Jurkat, Clone E6-1 (cell line): ENCODE measurements at regions not wholly inside any gene's neighbourhood (a gene's known extent, or its start where the extent isn't known, plus 50 kb on each side); places are given as distances from the start of the nearest gene placed in this dataset.
"Not testable (repeated sequence)": the region's sequence is repeated elsewhere in the genome, so short reads cannot be mapped to it uniquely, and the experiment has no call there.

ENCODE experiments used
- DNase-seq: peaks from one replicate; pipeline ENCODE4 v3.0.0-alpha.2; 2011; ENCODE audit warnings: low read depth, low spot score
- H3K4me3 ChIP-seq: 2 replicates; pipeline ENCODE4 v1.5.1; 2011; ENCODE audit warnings: mild to moderate bottlenecking, low read length, control low read depth, moderate library complexity

DNA sequence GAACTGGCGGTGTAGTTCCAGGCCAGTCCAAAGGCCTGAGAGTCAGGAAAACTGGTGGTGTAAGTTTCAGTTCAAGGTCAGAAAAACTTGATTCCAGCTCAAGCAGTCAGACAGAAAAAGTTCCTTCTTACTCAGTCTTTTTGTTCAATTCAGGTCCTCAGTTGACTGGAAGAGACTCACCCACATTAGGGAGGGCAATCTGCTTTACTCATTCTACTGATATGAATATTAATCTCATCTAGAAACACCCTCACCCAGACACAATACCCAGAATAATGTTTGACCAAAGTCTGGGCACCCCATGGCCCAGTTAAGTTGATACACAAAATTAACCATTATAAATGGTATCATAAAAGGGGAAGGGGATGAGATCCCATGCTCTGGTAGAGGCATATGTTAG, 50.1 kb upstream of the LTA4H start:
- H3K4me3 ChIP-seq: no peak overlapping the region
- DNase-seq: no peak

- DNase-seq, H3K4me3 ChIP-seq: not testable (repeated sequence)
These were observed 50.8 kb upstream of the LTA4H start for GRCh38 chr12:96086190-96086589.

DNA sequence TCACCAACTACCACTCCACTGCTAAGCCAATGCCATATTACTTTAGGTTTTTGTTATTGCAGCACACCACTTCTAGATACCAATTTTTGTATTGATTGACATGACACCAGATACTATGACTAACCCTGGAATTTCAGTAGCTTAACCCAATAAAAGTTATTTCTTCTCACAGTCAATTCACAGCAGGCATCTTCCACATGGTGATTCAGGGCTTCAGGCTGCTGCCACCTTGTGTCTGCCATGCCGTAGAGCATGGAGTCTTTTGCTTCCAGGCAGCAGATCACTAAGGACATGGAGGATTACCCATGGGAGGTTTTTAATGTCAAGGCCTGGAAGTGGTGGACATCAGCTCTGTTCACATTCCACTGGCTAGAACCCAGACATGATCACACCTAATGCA, 56.4 kb upstream of the LTA4H start:
- no peak overlapping the region for H3K4me3 ChIP-seq
- DNase-seq: no peak

DNA sequence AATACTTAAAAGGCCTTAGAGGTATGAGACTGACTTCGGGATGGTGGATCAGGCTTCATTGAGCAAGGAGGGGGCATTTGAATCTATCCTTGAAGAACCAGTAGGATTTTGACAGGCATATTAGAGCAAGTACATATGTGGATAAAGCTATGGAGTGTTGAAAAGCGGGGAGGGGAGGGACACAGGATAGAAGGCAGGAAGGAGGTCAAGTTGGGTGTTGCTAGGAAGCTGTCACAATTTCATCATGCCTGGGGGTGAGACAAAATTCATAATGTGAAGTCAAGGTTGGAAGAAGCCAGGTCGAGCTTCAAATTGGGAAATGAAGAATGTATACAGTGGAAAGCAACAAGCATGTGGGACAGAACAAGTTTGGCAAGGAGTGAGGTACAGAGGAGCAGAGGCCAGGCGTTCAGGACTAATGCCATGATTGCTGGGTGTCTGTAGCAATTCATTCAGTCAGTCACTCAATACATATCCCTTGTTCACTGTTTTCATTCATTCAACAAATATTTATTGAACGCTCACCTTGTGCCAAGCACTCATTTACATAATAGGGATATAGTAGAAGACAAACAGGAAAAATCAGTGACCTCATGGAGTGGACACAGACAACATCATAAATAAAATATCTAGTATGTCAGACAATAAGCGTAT, 58.3 kb upstream of the LTA4H start:
- DNase-seq: no peak

GRCh38 chr12:96094201-96094600, 58.8 kb upstream of the LTA4H start:
- no peak overlapping the region for H3K4me3 ChIP-seq
- peak; percentile 24 for DNase-seq

More for the DNA sequence above, 58.3 kb upstream of the LTA4H start:
- H3K4me3 ChIP-seq: no peak overlapping the region

GRCh38 chr12:96098631-96099030, 63.2 kb upstream of the LTA4H start:
- DNase-seq: no peak
- H3K4me3 ChIP-seq: no peak overlapping the region

GRCh38 chr12:96099421-96099820, 64.0 kb upstream of the LTA4H start:
- DNase-seq: no peak
- no peak overlapping the region for H3K4me3 ChIP-seq

GRCh38 chr12:96099986-96100385, 64.6 kb upstream of the LTA4H start:
- no peak for DNase-seq
- no peak overlapping the region for H3K4me3 ChIP-seq

- DNase-seq: no peak
- H3K4me3 ChIP-seq: no peak overlapping the region
These were observed 66.4 kb upstream of the LTA4H start for GRCh38 chr12:96101806-96102205.

GRCh38 chr12:96103067-96103644, 67.8 kb upstream of the LTA4H start:
- no peak for DNase-seq

GRCh38 chr12:96104566-96104965, 69.2 kb upstream of the LTA4H start:
- no peak for DNase-seq
- no peak overlapping the region for H3K4me3 ChIP-seq

More at GRCh38 chr12:96103067-96103644, 67.8 kb upstream of the LTA4H start:
- H3K4me3 ChIP-seq: no peak overlapping the region

DNA sequence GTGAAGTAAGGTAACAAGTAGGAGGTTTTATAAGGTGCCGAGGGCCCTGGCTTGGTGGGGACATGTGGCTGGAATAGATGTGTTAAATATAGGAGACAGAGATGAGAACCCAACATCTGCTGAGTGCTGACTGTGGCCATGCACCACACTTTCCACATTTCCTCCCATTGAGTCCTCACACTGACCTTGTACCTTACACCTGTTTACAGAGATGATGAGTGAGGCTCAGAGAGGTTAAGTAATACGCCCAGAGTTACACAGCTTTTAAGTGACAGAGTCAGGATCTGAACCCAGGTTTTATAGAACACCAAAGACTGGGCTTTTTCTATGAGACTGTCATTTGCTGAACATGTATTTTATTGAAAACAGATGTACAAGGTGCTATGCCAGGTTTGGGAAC, 70.8 kb upstream of the LTA4H start:
- no peak overlapping the region for H3K4me3 ChIP-seq
- DNase-seq: no peak

- H3K4me3 ChIP-seq: no peak overlapping the region
- DNase-seq: no peak
These were observed 71.8 kb upstream of the LTA4H start for GRCh38 chr12:96107236-96107635.

DNA sequence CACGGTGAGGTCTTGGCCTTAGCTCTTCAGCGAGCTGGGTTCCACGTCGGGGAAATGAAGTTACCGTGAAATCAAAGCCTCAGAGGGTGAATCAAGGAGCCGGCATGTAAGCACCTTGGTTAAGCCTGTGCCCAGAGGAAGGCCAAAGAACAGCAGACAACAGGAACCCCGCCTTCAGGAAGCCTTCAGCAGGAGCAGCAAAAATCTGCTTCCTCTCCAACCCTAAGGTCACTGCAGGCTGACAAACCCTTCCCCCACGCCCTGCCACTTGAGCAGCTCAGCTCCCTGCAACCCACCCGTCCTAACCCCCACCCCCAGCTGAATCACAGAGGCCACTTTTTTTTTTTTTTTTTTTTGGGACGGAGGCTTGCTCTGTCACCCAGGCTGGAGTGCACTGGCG, 72.9 kb upstream of the LTA4H start:
- DNase-seq: peak; percentile 31

DNA sequence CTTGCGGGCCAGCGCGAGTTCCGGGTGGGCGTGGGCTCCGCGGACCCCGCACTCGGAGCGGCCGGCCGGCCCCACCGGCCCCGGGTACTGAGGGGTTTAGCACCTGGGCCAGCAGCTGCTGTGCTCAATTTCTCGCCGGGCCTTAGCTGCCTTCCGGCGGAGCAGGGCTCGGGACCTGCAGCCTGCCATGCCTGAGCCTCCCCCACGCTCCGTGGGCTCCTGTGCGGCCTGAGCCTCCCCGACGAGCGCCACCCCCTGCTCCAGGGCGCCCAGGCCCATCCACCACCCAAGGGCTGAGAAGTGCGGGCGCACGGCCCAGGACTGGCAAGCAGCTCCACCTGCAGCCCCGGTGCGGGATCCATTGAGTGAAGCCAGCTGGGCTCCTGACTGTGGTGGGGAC, 73.6 kb upstream of the LTA4H start:
- DNase-seq, H3K4me3 ChIP-seq: not testable (repeated sequence)

More for the DNA sequence above, 72.9 kb upstream of the LTA4H start:
- H3K4me3 ChIP-seq: no peak overlapping the region

DNA sequence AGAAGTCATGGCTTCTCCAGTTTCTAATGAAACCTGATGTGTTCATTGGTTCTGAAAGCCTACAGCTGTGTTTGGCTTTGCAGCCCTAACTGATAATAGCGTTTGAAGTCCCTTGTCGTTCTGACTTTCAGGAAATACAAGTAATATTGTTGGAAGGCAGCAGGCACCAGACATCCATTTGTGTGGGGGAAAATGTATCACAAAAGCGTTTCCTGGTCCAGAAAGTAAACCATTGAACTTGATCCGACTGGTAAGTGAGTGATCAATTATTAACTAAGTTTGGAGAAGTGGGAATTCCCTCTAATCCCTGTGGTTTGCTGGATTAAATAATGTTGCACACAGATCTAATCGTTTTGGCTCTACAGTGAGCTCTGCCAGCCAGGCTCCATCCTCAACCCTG, 77.3 kb upstream of the LTA4H start:
- no peak overlapping the region for H3K4me3 ChIP-seq

GRCh38 chr12:96117460-96117859, 76.7 kb upstream of the ELK3 start:
- no peak overlapping the region for H3K4me3 ChIP-seq
- DNase-seq: peak; percentile 41

More for the DNA sequence above, 77.3 kb upstream of the LTA4H start:
- DNase-seq: no peak

GRCh38 chr12:96120359-96121100, 73.6 kb upstream of the ELK3 start:
- no peak for DNase-seq
- H3K4me3 ChIP-seq: no peak overlapping the region

GRCh38 chr12:96121271-96121711, 72.9 kb upstream of the ELK3 start:
- H3K4me3 ChIP-seq: no peak overlapping the region
- DNase-seq: no peak

DNA sequence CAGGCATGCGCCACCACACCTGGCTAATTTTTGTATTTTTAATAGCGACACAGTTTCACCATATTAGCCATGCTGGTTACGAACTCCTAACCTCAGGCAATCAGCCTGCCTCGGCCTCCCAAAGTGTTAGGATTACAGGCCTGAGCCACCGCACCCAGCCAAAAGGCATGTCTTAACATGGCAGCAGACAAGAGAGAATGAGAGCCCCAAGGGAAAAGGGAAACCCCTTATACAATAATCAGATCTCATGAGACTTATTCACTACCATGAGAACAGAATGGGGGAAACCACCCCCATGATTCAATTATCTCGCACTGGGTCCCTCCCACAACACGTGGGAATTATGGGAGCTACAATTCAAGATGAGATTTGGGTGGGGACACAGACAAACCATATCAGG, 65.9 kb upstream of the ELK3 start:
- DNase-seq, H3K4me3 ChIP-seq: not testable (repeated sequence)
